GM12878 (cell line): ENCODE measurements at regions not wholly inside any gene's neighbourhood (a gene's known extent, or its start where the extent isn't known, plus 50 kb on each side); places are given as distances from the start of the nearest gene placed in this dataset.

Experiments
- ATAC-seq: fragments of 200-7000 bp; cut with Tn5 transposase; 3 replicates; pipeline ENCODE4 v1.9.1; 2020; ENCODE audit warnings: mild to moderate bottlenecking, moderate library complexity
- BruUV-seq: library from RNA; stranded (reverse); fragments of 400-500 nt; replicated peaks from 2 replicates; lab custom pipeline; 2021; lab: Mats Ljungman, UMichigan
- CTCF ChIA-PET: fragments of 300-600 bp; sonication (Branson Sonifier 250); formaldehyde crosslinking; extraction: SDS; loops from one replicate; lab custom pipeline; 2021; ENCODE audit warnings: inconsistent platforms; lab: Yijun Ruan, JAX
- POLR2A ChIA-PET: fragments of 350-600 bp; formaldehyde crosslinking; extraction: SDS; loops from one replicate; lab custom pipeline; 2021; ENCODE audit warnings: inconsistent platforms; lab: Charles Lee
- RAD21 ChIA-PET: fragments of 300-600 bp; sonication (Branson Sonifier 250); formaldehyde crosslinking; loops from one replicate; lab custom pipeline; 2023; ENCODE audit warnings: antibody characterized with exemption; ENCODE audit not compliant: unreplicated experiment; lab: Charles Lee
- SMC1A ChIA-PET: fragments of 300-600 bp; sonication (Branson Sonifier 250); formaldehyde crosslinking; loops from one replicate; lab custom pipeline; 2023; ENCODE audit not compliant: unreplicated experiment, uncharacterized antibody; lab: Charles Lee
- DNase-seq: peaks from one replicate; pipeline ENCODE4 v3.0.0-alpha.2; 2011; ENCODE audit warnings: low read depth, low spot score
- FAIRE-seq: peaks from 3 replicates; lab custom pipeline; 2011; peaks lifted over from hg19 to GRCh38; lab: Jason Lieb, UNC
- H2AFZ ChIP-seq: 2 replicates; pipeline ENCODE4 v1.6.0; 2011; ENCODE audit warnings: low read depth, low read length, control low read depth; ENCODE audit not compliant: control insufficient read depth
- H3K27ac ChIP-seq: 2 replicates; pipeline ENCODE4 v1.5.1; 2011; ENCODE audit warnings: control low read depth; ENCODE audit not compliant: control insufficient read depth, insufficient read depth
- H3K27me3 ChIP-seq, 2 experiments: replicated peaks in 1 of 2; 2 replicates each; pipeline versions ENCODE4 v1.6.0 to v1.6.1; 2011; ENCODE audit warnings: low read length in 1 of 2; ENCODE audit not compliant: control insufficient read depth in 2 of 2, insufficient read depth in 2 of 2
- H3K36me3 ChIP-seq, 2 experiments: 2 replicates each; pipeline ENCODE4 v1.5.1; 2011; ENCODE audit warnings: low read length in 1 of 2; ENCODE audit not compliant: control insufficient read depth in 2 of 2, insufficient read depth in 2 of 2
- H3K4me1 ChIP-seq: 2 replicates; pipeline ENCODE4 v1.6.1; 2011; ENCODE audit warnings: mild to moderate bottlenecking, low read length, moderate library complexity, mixed read lengths; ENCODE audit not compliant: control insufficient read depth, insufficient read depth
- H3K4me2 ChIP-seq: 2 replicates; pipeline ENCODE4 v1.6.0; 2011; ENCODE audit warnings: control low read depth; ENCODE audit not compliant: control insufficient read depth, insufficient read depth
- H3K4me3 ChIP-seq: fragments of 200-600 bp; sonication (generic); 2 replicates; pipeline ENCODE4 v1.5.1; 2016
- H3K79me2 ChIP-seq: 2 replicates; pipeline ENCODE4 v1.6.0; 2011; ENCODE audit warnings: low read length; ENCODE audit not compliant: control insufficient read depth, insufficient read depth
- H3K9ac ChIP-seq: 2 replicates; pipeline ENCODE4 v1.8.0; 2011; ENCODE audit warnings: low read length, control low read depth, mixed read lengths; ENCODE audit not compliant: control insufficient read depth, insufficient read depth
- H3K9me3 ChIP-seq: replicated peaks from 3 replicates; pipeline ENCODE4 v1.5.1; 2011; ENCODE audit warnings: mild to moderate bottlenecking, low read length; ENCODE audit not compliant: control insufficient read depth, insufficient read depth
- H4K20me1 ChIP-seq: 2 replicates; pipeline ENCODE4 v1.6.0; 2011; ENCODE audit not compliant: control insufficient read depth, insufficient read depth
- FOS ChIP-seq: IDR thresholded peaks from 3 replicates; pipeline ENCODE4 v1.6.1; 2011; ENCODE audit warnings: borderline replicate concordance; ENCODE audit not compliant: insufficient read length; ENCODE audit errors: extremely low read depth
- MYC ChIP-seq: IDR thresholded peaks from 2 replicates; pipeline ENCODE4 v1.6.1; 2011; ENCODE audit warnings: mild to moderate bottlenecking, low read length, moderate library complexity, inconsistent platforms; ENCODE audit not compliant: insufficient read depth, insufficient replicate concordance, insufficient read length, severe bottlenecking
- PML ChIP-seq: IDR thresholded peaks from 2 replicates; pipeline ENCODE4 v1.6.1; 2012; ENCODE audit warnings: low read length, inconsistent platforms
- POLR2AphosphoS2 ChIP-seq: IDR thresholded peaks from 2 replicates; pipeline ENCODE4 v1.6.1; 2011; ENCODE audit warnings: low read depth, mild to moderate bottlenecking, low read length, improper control_type of control experiment, moderate library complexity
- RFX5 ChIP-seq: IDR thresholded peaks from 2 replicates; pipeline ENCODE4 v1.6.1; 2011; ENCODE audit warnings: low read depth, low read length, improper control_type of control experiment
- SMARCA5 ChIP-seq: fragments of 450-650 bp; IDR thresholded peaks from 2 replicates; pipeline ENCODE4 v1.6.1; 2017; ENCODE audit warnings: mild to moderate bottlenecking
- SREBF2 ChIP-seq: IDR thresholded peaks from 2 replicates; pipeline ENCODE4 v1.6.1; 2012; ENCODE audit warnings: mild to moderate bottlenecking, low read length
- STAT1 ChIP-seq: fragments of 450-650 bp; conservative IDR thresholded peaks from 2 replicates; pipeline ENCODE4 v1.6.1; 2014; ENCODE audit warnings: antibody characterized with exemption, mild to moderate bottlenecking
- TAF1 ChIP-seq: IDR thresholded peaks from 2 replicates; pipeline ENCODE4 v1.6.1; 2011; ENCODE audit warnings: mild to moderate bottlenecking, low read depth, low read length, borderline replicate concordance
- ZNF217 ChIP-seq: fragments of 450-650 bp; IDR thresholded peaks from 2 replicates; pipeline ENCODE4 v1.6.1; 2017; ENCODE audit warnings: antibody characterized with exemption, mild to moderate bottlenecking
- WGBS: methylation state at CpG from one replicate; pipeline ENCODE4 v1.1.6; 2016; ENCODE audit warnings: low lambda C conversion rate; ENCODE audit not compliant: insufficient replicate concordance, insufficient coverage; ENCODE audit errors: missing lambda C conversion rate; 5-methylcytosine and 5-hydroxymethylcytosine counted together
- in situ Hi-C: fragments of 300-500 bp; cut with MboI; formaldehyde crosslinking; loops from 9 replicates; pipeline ENCODE4 v1.14.3; 2018; ENCODE audit warnings: mixed read lengths
- intact Hi-C: fragments of 100-400 bp; cut with micrococcal nuclease; formaldehyde crosslinking; loops from one replicate; pipeline ENCODE4 v1.14.2; 2022; ENCODE audit not compliant: unreplicated experiment
- TF ChIP-seq, protein P1 (sequence below): fragments of 450-650 bp; IDR thresholded peaks from 2 replicates; pipeline ENCODE4 v1.6.1; 2018; ENCODE audit warnings: borderline replicate concordance, mild to moderate bottlenecking; ENCODE audit not compliant: partially characterized antibody
- TF ChIP-seq, protein P2 (sequence below): fragments of 450-650 bp; IDR thresholded peaks from 2 replicates; pipeline ENCODE4 v1.6.1; 2017; ENCODE audit warnings: antibody characterized with exemption, mild to moderate bottlenecking, moderate library complexity
- TF ChIP-seq, protein P3 (sequence below): fragments of 450-650 bp; IDR thresholded peaks from 2 replicates; pipeline ENCODE4 v1.6.1; 2017; ENCODE audit warnings: mild to moderate bottlenecking, moderate library complexity
- TF ChIP-seq, protein P4 (sequence below): fragments of 450-650 bp; conservative IDR thresholded peaks from 2 replicates; pipeline ENCODE4 v1.6.1; 2017; ENCODE audit warnings: mild to moderate bottlenecking, moderate library complexity

DNA sequence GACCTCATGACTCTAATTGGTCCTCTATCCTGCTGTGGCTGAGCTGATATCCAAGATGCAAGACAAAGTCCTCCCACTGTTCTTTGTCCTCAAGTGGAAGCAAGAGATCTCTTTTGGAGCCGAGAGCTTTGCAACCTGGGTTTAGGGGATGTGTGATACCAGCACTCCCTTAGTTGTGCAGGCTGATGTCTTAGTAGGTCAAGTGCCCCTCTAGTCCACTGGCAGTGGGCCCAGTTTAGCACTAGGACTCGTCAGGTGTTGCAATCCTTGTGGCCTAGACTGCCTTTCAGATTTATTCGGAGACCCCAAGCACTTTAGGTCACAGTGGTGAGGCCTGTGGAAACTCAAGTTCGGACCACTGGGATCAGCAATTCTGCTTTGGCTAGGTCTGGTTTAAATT, 64.0 kb downstream of the GPRASP3 start:
- Histone ChIP-seq H3K79me2 (no peaks in the 10 kb centered on the region), H4K20me1 (no peaks in the 10 kb centered on the region), H3K9ac (no peak overlapping the region), H3K27ac (no peak overlapping the region), H3K27me3 (no peaks in the 10 kb centered on the region), H3K4me2 (no peak overlapping the region), H3K4me1 (no peaks in the 10 kb centered on the region), H3K4me3 (no peak overlapping the region), H3K36me3 (no peaks in the 10 kb centered on the region), H2AFZ (no peak overlapping the region), H3K9me3 (no peaks in the 10 kb centered on the region)
- CTCF ChIA-PET: no interaction called here
- SMC1A ChIA-PET: no interaction called here
- RAD21 ChIA-PET: no interaction called here
- no peak for DNase-seq
- no peak for FAIRE-seq
- POLR2A ChIA-PET: no interaction called here
- 57% methylated on average over 4 of the region's 4 CpGs for WGBS
- intact Hi-C loops (no loop called here), in situ Hi-C loops (no loop called here)
- ATAC-seq: no peak
- BruUV-seq: no TSS peak
- TF ChIP-seq STAT1 (no peak), PML (no peak), MYC (no peak), SREBF2 (no peak), TAF1 (no peak), ZNF217 (no peak), FOS (no peak), POLR2AphosphoS2 (no peak), SMARCA5 (no peak), RFX5 (no peak)
- TF ChIP-seq, protein P1, sequence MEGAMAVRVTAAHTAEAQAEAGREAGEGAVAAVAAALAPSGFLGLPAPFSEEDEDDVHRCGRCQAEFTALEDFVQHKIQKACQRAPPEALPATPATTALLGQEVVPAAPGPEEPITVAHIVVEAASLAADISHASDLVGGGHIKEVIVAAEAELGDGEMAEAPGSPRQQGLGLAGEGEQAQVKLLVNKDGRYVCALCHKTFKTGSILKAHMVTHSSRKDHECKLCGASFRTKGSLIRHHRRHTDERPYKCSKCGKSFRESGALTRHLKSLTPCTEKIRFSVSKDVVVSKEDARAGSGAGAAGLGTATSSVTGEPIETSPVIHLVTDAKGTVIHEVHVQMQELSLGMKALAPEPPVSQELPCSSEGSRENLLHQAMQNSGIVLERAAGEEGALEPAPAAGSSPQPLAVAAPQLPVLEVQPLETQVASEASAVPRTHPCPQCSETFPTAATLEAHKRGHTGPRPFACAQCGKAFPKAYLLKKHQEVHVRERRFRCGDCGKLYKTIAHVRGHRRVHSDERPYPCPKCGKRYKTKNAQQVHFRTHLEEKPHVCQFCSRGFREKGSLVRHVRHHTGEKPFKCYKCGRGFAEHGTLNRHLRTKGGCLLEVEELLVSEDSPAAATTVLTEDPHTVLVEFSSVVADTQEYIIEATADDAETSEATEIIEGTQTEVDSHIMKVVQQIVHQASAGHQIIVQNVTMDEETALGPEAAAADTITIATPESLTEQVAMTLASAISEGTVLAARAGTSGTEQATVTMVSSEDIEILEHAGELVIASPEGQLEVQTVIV: no peak
- TF ChIP-seq, protein P2, sequence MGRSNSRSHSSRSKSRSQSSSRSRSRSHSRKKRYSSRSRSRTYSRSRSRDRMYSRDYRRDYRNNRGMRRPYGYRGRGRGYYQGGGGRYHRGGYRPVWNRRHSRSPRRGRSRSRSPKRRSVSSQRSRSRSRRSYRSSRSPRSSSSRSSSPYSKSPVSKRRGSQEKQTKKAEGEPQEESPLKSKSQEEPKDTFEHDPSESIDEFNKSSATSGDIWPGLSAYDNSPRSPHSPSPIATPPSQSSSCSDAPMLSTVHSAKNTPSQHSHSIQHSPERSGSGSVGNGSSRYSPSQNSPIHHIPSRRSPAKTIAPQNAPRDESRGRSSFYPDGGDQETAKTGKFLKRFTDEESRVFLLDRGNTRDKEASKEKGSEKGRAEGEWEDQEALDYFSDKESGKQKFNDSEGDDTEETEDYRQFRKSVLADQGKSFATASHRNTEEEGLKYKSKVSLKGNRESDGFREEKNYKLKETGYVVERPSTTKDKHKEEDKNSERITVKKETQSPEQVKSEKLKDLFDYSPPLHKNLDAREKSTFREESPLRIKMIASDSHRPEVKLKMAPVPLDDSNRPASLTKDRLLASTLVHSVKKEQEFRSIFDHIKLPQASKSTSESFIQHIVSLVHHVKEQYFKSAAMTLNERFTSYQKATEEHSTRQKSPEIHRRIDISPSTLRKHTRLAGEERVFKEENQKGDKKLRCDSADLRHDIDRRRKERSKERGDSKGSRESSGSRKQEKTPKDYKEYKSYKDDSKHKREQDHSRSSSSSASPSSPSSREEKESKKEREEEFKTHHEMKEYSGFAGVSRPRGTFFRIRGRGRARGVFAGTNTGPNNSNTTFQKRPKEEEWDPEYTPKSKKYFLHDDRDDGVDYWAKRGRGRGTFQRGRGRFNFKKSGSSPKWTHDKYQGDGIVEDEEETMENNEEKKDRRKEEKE: no peak
- TF ChIP-seq, protein P3, sequence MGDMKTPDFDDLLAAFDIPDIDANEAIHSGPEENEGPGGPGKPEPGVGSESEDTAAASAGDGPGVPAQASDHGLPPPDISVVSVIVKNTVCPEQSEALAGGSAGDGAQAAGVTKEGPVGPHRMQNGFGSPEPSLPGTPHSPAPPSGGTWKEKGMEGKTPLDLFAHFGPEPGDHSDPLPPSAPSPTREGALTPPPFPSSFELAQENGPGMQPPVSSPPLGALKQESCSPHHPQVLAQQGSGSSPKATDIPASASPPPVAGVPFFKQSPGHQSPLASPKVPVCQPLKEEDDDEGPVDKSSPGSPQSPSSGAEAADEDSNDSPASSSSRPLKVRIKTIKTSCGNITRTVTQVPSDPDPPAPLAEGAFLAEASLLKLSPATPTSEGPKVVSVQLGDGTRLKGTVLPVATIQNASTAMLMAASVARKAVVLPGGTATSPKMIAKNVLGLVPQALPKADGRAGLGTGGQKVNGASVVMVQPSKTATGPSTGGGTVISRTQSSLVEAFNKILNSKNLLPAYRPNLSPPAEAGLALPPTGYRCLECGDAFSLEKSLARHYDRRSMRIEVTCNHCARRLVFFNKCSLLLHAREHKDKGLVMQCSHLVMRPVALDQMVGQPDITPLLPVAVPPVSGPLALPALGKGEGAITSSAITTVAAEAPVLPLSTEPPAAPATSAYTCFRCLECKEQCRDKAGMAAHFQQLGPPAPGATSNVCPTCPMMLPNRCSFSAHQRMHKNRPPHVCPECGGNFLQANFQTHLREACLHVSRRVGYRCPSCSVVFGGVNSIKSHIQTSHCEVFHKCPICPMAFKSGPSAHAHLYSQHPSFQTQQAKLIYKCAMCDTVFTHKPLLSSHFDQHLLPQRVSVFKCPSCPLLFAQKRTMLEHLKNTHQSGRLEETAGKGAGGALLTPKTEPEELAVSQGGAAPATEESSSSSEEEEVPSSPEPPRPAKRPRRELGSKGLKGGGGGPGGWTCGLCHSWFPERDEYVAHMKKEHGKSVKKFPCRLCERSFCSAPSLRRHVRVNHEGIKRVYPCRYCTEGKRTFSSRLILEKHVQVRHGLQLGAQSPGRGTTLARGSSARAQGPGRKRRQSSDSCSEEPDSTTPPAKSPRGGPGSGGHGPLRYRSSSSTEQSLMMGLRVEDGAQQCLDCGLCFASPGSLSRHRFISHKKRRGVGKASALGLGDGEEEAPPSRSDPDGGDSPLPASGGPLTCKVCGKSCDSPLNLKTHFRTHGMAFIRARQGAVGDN: no peak
- TF ChIP-seq, protein P4, sequence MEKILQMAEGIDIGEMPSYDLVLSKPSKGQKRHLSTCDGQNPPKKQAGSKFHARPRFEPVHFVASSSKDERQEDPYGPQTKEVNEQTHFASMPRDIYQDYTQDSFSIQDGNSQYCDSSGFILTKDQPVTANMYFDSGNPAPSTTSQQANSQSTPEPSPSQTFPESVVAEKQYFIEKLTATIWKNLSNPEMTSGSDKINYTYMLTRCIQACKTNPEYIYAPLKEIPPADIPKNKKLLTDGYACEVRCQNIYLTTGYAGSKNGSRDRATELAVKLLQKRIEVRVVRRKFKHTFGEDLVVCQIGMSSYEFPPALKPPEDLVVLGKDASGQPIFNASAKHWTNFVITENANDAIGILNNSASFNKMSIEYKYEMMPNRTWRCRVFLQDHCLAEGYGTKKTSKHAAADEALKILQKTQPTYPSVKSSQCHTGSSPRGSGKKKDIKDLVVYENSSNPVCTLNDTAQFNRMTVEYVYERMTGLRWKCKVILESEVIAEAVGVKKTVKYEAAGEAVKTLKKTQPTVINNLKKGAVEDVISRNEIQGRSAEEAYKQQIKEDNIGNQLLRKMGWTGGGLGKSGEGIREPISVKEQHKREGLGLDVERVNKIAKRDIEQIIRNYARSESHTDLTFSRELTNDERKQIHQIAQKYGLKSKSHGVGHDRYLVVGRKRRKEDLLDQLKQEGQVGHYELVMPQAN: no peak
